ENCODE measurements at regions not wholly inside any gene's neighbourhood (a gene's known extent, or its start where the extent isn't known, plus 50 kb on each side); places are given as distances from the start of the nearest gene placed in this dataset.
"Not testable (repeated sequence)": the region's sequence is repeated elsewhere in the genome, so short reads cannot be mapped to it uniquely, and the experiment has no call there.

DNA sequence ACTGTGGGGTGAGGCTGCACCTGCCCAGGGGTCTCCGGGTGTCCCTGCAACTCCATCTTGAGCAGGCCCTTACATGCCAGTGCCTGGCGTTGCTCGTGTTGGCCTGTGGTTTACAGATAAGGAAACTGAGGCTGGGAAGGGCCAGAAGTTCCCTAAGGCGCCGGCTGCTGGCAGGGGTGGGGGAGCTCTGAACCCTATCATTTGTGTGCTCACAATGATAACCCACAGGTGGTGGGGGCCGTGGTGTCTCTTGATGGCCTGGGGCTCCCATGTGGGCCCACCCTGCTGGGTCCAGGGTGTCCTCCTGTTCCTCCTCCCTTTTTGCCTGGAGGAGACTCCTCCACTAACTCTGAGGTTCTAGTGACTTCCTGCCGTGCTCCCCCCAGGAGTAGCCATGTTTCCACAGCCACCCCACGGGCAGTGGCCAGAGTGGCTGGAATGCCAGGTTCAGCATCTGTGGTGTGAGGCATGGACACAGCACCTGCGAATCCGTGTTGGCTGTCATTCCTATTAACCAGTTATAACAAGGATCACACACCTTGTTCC lies 174.3 kb downstream of the NPIPB11 start:
- not testable (repeated sequence) for TF ChIP-seq RAD51 (IDR thresholded peaks at IDR 0.05); SMAD1 (IDR thresholded peaks at IDR 0.05; ENCODE audit: low read depth, partially characterized antibody); FOXM1 (IDR thresholded peaks at IDR 0.05; ENCODE audit: low read depth, low read length); ZBED1 (IDR thresholded peaks at IDR 0.05; ENCODE audit: borderline replicate concordance); EP300 (IDR thresholded peaks at IDR 0.05; ENCODE audit: borderline replicate concordance in 1 of 2, control insufficient read depth in 1 of 2, low read depth in 2 of 2, low read length in 2 of 2); ZNF384 (IDR thresholded peaks at IDR 0.05; ENCODE audit: borderline replicate concordance, low read depth, low read length); ETV6 (conservative IDR thresholded peaks at IDR 0.05 in 1 of 2, IDR thresholded peaks at IDR 0.05 in 1 of 2; ENCODE audit: borderline replicate concordance in 1 of 2, low read depth in 1 of 2); CREM (IDR thresholded peaks at IDR 0.05; ENCODE audit: low read depth); POLR2AphosphoS5 (IDR thresholded peaks at IDR 0.05; ENCODE audit: low read length)
- TF ChIP-seq, protein P1, sequence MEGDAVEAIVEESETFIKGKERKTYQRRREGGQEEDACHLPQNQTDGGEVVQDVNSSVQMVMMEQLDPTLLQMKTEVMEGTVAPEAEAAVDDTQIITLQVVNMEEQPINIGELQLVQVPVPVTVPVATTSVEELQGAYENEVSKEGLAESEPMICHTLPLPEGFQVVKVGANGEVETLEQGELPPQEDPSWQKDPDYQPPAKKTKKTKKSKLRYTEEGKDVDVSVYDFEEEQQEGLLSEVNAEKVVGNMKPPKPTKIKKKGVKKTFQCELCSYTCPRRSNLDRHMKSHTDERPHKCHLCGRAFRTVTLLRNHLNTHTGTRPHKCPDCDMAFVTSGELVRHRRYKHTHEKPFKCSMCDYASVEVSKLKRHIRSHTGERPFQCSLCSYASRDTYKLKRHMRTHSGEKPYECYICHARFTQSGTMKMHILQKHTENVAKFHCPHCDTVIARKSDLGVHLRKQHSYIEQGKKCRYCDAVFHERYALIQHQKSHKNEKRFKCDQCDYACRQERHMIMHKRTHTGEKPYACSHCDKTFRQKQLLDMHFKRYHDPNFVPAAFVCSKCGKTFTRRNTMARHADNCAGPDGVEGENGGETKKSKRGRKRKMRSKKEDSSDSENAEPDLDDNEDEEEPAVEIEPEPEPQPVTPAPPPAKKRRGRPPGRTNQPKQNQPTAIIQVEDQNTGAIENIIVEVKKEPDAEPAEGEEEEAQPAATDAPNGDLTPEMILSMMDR (IDR thresholded peaks at IDR 0.05 in 2 of 3, conservative IDR thresholded peaks at IDR 0.05 in 1 of 3; ENCODE audit: control insufficient read depth in 2 of 3, extremely low read depth in 1 of 3, insufficient read depth in 1 of 3, low read depth in 3 of 3, low read length in 3 of 3) = not testable (repeated sequence)
- TF ChIP-seq, protein P2, sequence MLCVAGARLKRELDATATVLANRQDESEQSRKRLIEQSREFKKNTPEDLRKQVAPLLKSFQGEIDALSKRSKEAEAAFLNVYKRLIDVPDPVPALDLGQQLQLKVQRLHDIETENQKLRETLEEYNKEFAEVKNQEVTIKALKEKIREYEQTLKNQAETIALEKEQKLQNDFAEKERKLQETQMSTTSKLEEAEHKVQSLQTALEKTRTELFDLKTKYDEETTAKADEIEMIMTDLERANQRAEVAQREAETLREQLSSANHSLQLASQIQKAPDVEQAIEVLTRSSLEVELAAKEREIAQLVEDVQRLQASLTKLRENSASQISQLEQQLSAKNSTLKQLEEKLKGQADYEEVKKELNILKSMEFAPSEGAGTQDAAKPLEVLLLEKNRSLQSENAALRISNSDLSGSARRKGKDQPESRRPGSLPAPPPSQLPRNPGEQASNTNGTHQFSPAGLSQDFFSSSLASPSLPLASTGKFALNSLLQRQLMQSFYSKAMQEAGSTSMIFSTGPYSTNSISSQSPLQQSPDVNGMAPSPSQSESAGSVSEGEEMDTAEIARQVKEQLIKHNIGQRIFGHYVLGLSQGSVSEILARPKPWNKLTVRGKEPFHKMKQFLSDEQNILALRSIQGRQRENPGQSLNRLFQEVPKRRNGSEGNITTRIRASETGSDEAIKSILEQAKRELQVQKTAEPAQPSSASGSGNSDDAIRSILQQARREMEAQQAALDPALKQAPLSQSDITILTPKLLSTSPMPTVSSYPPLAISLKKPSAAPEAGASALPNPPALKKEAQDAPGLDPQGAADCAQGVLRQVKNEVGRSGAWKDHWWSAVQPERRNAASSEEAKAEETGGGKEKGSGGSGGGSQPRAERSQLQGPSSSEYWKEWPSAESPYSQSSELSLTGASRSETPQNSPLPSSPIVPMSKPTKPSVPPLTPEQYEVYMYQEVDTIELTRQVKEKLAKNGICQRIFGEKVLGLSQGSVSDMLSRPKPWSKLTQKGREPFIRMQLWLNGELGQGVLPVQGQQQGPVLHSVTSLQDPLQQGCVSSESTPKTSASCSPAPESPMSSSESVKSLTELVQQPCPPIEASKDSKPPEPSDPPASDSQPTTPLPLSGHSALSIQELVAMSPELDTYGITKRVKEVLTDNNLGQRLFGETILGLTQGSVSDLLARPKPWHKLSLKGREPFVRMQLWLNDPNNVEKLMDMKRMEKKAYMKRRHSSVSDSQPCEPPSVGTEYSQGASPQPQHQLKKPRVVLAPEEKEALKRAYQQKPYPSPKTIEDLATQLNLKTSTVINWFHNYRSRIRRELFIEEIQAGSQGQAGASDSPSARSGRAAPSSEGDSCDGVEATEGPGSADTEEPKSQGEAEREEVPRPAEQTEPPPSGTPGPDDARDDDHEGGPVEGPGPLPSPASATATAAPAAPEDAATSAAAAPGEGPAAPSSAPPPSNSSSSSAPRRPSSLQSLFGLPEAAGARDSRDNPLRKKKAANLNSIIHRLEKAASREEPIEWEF (IDR thresholded peaks at IDR 0.05; ENCODE audit: insufficient replicate concordance, low read depth, low read length) = not testable (repeated sequence)
- TF ChIP-seq, protein P3, sequence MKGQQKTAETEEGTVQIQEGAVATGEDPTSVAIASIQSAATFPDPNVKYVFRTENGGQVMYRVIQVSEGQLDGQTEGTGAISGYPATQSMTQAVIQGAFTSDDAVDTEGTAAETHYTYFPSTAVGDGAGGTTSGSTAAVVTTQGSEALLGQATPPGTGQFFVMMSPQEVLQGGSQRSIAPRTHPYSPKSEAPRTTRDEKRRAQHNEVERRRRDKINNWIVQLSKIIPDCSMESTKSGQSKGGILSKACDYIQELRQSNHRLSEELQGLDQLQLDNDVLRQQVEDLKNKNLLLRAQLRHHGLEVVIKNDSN (IDR thresholded peaks at IDR 0.05; ENCODE audit: borderline replicate concordance, extremely low read length, insufficient read depth, low read depth, low read length) = not testable (repeated sequence)
- TF ChIP-seq, protein P4, sequence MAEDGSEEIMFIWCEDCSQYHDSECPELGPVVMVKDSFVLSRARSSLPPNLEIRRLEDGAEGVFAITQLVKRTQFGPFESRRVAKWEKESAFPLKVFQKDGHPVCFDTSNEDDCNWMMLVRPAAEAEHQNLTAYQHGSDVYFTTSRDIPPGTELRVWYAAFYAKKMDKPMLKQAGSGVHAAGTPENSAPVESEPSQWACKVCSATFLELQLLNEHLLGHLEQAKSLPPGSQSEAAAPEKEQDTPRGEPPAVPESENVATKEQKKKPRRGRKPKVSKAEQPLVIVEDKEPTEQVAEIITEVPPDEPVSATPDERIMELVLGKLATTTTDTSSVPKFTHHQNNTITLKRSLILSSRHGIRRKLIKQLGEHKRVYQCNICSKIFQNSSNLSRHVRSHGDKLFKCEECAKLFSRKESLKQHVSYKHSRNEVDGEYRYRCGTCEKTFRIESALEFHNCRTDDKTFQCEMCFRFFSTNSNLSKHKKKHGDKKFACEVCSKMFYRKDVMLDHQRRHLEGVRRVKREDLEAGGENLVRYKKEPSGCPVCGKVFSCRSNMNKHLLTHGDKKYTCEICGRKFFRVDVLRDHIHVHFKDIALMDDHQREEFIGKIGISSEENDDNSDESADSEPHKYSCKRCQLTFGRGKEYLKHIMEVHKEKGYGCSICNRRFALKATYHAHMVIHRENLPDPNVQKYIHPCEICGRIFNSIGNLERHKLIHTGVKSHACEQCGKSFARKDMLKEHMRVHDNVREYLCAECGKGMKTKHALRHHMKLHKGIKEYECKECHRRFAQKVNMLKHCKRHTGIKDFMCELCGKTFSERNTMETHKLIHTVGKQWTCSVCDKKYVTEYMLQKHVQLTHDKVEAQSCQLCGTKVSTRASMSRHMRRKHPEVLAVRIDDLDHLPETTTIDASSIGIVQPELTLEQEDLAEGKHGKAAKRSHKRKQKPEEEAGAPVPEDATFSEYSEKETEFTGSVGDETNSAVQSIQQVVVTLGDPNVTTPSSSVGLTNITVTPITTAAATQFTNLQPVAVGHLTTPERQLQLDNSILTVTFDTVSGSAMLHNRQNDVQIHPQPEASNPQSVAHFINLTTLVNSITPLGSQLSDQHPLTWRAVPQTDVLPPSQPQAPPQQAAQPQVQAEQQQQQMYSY (CRISPR knock-in tag; IDR thresholded peaks at IDR 0.05) = not testable (repeated sequence)
- TF ChIP-seq, protein P5, sequence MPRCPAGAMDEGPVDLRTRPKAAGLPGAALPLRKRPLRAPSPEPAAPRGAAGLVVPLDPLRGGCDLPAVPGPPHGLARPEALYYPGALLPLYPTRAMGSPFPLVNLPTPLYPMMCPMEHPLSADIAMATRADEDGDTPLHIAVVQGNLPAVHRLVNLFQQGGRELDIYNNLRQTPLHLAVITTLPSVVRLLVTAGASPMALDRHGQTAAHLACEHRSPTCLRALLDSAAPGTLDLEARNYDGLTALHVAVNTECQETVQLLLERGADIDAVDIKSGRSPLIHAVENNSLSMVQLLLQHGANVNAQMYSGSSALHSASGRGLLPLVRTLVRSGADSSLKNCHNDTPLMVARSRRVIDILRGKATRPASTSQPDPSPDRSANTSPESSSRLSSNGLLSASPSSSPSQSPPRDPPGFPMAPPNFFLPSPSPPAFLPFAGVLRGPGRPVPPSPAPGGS (IDR thresholded peaks at IDR 0.05; ENCODE audit: borderline replicate concordance, insufficient read depth, low read depth, low read length, poor library complexity, severe bottlenecking) = not testable (repeated sequence)

Measured in GM12878 (cell line).